NCI-H774 (cell line): ENCODE measurements at regions not wholly inside any gene's neighbourhood (a gene's known extent, or its start where the extent isn't known, plus 50 kb on each side); places are given as distances from the start of the nearest gene placed in this dataset.

Experiments used
- DNase-seq: peaks from one replicate; lab custom pipeline; 2025; lab: John Stamatoyannopoulos, UW

GRCh38 chr13:91278291-91278690 is 69.2 kb upstream of the MIR17HG start:
- no peak for DNase-seq

- DNase-seq, result no peak
Observed at GRCh38 chr13:91278888-91279287, 68.6 kb upstream of the MIR17HG start.

GRCh38 chr13:91280801-91281200 is 66.7 kb upstream of the MIR17HG start:
- DNase-seq, result no peak

GRCh38 chr13:91284335-91284734 is 63.2 kb upstream of the MIR17HG start:
- DNase-seq, result no peak

GRCh38 chr13:91286317-91286716 is 61.2 kb upstream of the MIR17HG start:
- no peak for DNase-seq

GRCh38 chr13:91291078-91291477 is 56.4 kb upstream of the MIR17HG start:
- DNase-seq, result no peak

- DNase-seq, result no peak
Observed at GRCh38 chr13:91292630-91293221, 54.8 kb upstream of the MIR17HG start.

- no peak for DNase-seq
Observed at GRCh38 chr13:91295712-91296410, 51.6 kb upstream of the MIR17HG start.

GRCh38 chr13:91297503-91297902 is 50.0 kb upstream of the MIR17HG start:
- DNase-seq, result no peak
